Caco-2 (cell line): ENCODE measurements at regions not wholly inside any gene's neighbourhood (a gene's known extent, or its start where the extent isn't known, plus 50 kb on each side); places are given as distances from the start of the nearest gene placed in this dataset.
"Not testable (repeated sequence)": the region's sequence is repeated elsewhere in the genome, so short reads cannot be mapped to it uniquely, and the experiment has no call there.

Experiments
- BruUV-seq: library from RNA; stranded (reverse); fragments of 400-500 nt; replicated peaks from 2 replicates; lab custom pipeline; 2021; lab: Mats Ljungman, UMichigan
- CTCF ChIA-PET: fragments of 300-600 bp; sonication (Branson Sonifier 250); formaldehyde crosslinking; loops from one replicate; lab custom pipeline; 2022; ENCODE audit warnings: antibody characterized with exemption; lab: Charles Lee
- POLR2A ChIA-PET: fragments of 300-600 bp; sonication (Branson Sonifier 250); formaldehyde crosslinking; loops from one replicate; lab custom pipeline; 2022; ENCODE audit warnings: antibody characterized with exemption; lab: Charles Lee
- DNase-seq, 2 experiments: peaks; one replicate each; pipeline versions ENCODE4 v3.0.0 to v3.0.0-alpha.2; 2020 to 2022
- H3K27me3 ChIP-seq: replicated peaks from 2 replicates; pipeline ENCODE4 v1.6.0; 2011; ENCODE audit warnings: low read length; ENCODE audit not compliant: control insufficient read depth, insufficient read depth
- H3K36me3 ChIP-seq: 2 replicates; pipeline ENCODE4 v1.5.1; 2011; ENCODE audit warnings: low read length; ENCODE audit not compliant: control insufficient read depth, insufficient read depth
- H3K4me1 ChIP-seq: fragments of 250-450 bp; sonication (Bioruptor Pico); 2 replicates; pipeline ENCODE4 v1.5.1; 2020; ENCODE audit warnings: mild to moderate bottlenecking
- H3K4me3 ChIP-seq: 2 replicates; pipeline ENCODE4 v1.5.1; 2011; ENCODE audit warnings: low read depth, mild to moderate bottlenecking, control low read depth, low read length
- H3K9me3 ChIP-seq: fragments of 250-450 bp; sonication (Bioruptor Pico); 2 replicates; pipeline ENCODE4 v1.5.1; 2020; ENCODE audit warnings: mild to moderate bottlenecking, moderate library complexity
- H3K27ac Mint-ChIP-seq: one replicate; pipeline ENCODE4 v1.8.0; 2022; ENCODE audit warnings: mixed read lengths; ENCODE audit not compliant: unreplicated experiment
- H3K27me3 Mint-ChIP-seq: one replicate; pipeline ENCODE4 v1.8.0; 2022; ENCODE audit warnings: mixed read lengths; ENCODE audit not compliant: insufficient read depth, unreplicated experiment
- H3K36me3 Mint-ChIP-seq: one replicate; pipeline ENCODE4 v1.8.0; 2022; ENCODE audit warnings: mild to moderate bottlenecking, mixed read lengths; ENCODE audit not compliant: insufficient read depth, unreplicated experiment
- H3K4me1 Mint-ChIP-seq: one replicate; pipeline ENCODE4 v1.8.0; 2022; ENCODE audit warnings: low read depth, mixed read lengths; ENCODE audit not compliant: unreplicated experiment
- H3K4me3 Mint-ChIP-seq: one replicate; pipeline ENCODE4 v1.8.0; 2022; ENCODE audit warnings: mild to moderate bottlenecking, moderate library complexity, mixed read lengths; ENCODE audit not compliant: unreplicated experiment
- H3K9me3 Mint-ChIP-seq: one replicate; pipeline ENCODE4 v1.8.0; 2022; ENCODE audit warnings: mixed read lengths; ENCODE audit not compliant: unreplicated experiment
- intact Hi-C: fragments of 100-400 bp; cut with micrococcal nuclease; formaldehyde crosslinking; loops from one replicate; pipeline ENCODE4 v1.10.0; 2022; ENCODE audit not compliant: unreplicated experiment
- TF ChIP-seq, protein P1 (sequence below), 2 experiments: fragments of 200-600 bp in 1 of 2; IDR thresholded peaks; 1 replicate in 1 of 2; 2 replicates in 1 of 2; pipeline versions ENCODE4 v1.5.1 to v1.8.0; 2011 to 2022; ENCODE audit warnings: antibody characterized with exemption in 1 of 2, control low read depth in 1 of 2, inconsistent platforms in 1 of 2, low read depth in 1 of 2, low read length in 1 of 2, mild to moderate bottlenecking in 1 of 2, moderate library complexity in 1 of 2; ENCODE audit not compliant: insufficient read depth in 1 of 2, severe bottlenecking in 1 of 2, unreplicated experiment in 1 of 2

DNA sequence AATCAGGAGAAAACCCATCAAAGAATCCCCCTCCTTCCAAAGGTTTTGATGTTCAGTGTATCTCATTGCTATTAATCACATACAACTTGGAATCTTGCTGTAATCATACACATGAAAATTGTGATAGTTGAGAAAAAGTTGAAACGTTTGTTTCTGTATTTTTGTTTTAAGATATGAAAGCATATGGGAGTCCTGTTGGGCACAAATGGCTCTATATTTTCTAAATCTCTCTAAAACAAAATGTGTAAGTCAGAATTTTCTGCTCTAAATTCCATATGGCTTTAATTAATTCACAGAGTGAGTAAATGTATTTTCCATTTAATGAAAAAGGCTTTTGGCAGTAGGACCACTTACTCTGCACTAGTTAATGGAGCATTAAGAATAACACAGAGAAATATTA lies 140.2 kb downstream of the MOSPD2 start:
- Mint-ChIP-seq H3K27ac (no peak overlapping the region), H3K4me3 (no peak overlapping the region), H3K27me3 (no peaks in the 10 kb centered on the region), H3K9me3 (no peaks in the 10 kb centered on the region), H3K36me3 (no peaks in the 10 kb centered on the region), H3K4me1 (no peaks in the 10 kb centered on the region)
- Histone ChIP-seq H3K9me3 (no peaks in the 10 kb centered on the region), H3K4me1 (no peaks in the 10 kb centered on the region), H3K4me3 (no peak overlapping the region), H3K36me3 (no peaks in the 10 kb centered on the region), H3K27me3 (no peaks in the 10 kb centered on the region)
- ChIA-PET POLR2A (no interaction called here), CTCF (no interaction called here)
- intact Hi-C loops: no loop called here
- TF ChIP-seq, protein P1, sequence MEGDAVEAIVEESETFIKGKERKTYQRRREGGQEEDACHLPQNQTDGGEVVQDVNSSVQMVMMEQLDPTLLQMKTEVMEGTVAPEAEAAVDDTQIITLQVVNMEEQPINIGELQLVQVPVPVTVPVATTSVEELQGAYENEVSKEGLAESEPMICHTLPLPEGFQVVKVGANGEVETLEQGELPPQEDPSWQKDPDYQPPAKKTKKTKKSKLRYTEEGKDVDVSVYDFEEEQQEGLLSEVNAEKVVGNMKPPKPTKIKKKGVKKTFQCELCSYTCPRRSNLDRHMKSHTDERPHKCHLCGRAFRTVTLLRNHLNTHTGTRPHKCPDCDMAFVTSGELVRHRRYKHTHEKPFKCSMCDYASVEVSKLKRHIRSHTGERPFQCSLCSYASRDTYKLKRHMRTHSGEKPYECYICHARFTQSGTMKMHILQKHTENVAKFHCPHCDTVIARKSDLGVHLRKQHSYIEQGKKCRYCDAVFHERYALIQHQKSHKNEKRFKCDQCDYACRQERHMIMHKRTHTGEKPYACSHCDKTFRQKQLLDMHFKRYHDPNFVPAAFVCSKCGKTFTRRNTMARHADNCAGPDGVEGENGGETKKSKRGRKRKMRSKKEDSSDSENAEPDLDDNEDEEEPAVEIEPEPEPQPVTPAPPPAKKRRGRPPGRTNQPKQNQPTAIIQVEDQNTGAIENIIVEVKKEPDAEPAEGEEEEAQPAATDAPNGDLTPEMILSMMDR (IDR thresholded peaks at IDR 0.05; ENCODE audit: insufficient read depth in 1 of 2, low read depth in 1 of 2, low read length in 1 of 2, severe bottlenecking in 1 of 2, unreplicated experiment in 1 of 2): no peak
- DNase-seq: no peak
- no TSS peak for BruUV-seq

- no peaks in the 10 kb centered on the region for H3K9me3 ChIP-seq
- Mint-ChIP-seq H3K27ac (no peak overlapping the region), H3K36me3 (no peaks in the 10 kb centered on the region), H3K9me3 (no peaks in the 10 kb centered on the region), H3K27me3 (no peaks in the 10 kb centered on the region), H3K4me1 (no peaks in the 10 kb centered on the region), H3K4me3 (no peak overlapping the region)
- ChIA-PET CTCF (no interaction called here), POLR2A (no interaction called here)
- no TSS peak for BruUV-seq
- H3K36me3 ChIP-seq: no peaks in the 10 kb centered on the region
- TF ChIP-seq, protein P1 (IDR thresholded peaks at IDR 0.05; ENCODE audit: insufficient read depth in 1 of 2, low read depth in 1 of 2, low read length in 1 of 2, severe bottlenecking in 1 of 2, unreplicated experiment in 1 of 2): no peak
- no peak for DNase-seq
- no peaks in the 10 kb centered on the region for H3K4me1 ChIP-seq
- no peak overlapping the region for H3K4me3 ChIP-seq
- intact Hi-C loops: no loop called here
- H3K27me3 ChIP-seq: no peaks in the 10 kb centered on the region
Observed at GRCh38 chrX:14997271-14997670, 124.0 kb downstream of the MOSPD2 start.

DNA sequence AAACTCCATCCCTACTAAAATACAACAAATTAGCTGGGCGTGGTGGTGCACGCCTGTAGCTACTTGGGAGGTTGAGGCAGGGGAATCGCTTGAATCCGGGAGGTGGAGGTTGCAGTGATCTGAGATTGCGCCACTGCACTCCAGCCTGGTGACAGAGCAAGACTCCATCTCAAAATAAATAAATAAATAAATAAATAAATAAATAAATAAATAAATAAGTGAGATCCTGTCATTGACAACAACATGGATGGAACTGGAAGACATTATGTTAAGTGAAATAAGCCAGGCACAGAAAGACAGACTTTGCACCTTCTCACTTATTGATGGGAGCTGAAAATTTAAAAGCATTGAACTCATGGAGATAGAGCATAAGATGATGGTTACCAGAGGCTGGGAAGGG lies 111.2 kb downstream of the MOSPD2 start:
- H3K27me3 Mint-ChIP-seq, H3K4me3 Mint-ChIP-seq, H3K4me1 Mint-ChIP-seq, H3K36me3 Mint-ChIP-seq, BruUV-seq, H3K27ac Mint-ChIP-seq, H3K4me3 ChIP-seq, H3K36me3 ChIP-seq, H3K27me3 ChIP-seq, H3K9me3 Mint-ChIP-seq, H3K4me1 ChIP-seq, CTCF ChIA-PET, POLR2A ChIA-PET, DNase-seq, intact Hi-C loops, H3K9me3 ChIP-seq: not testable (repeated sequence)
